Effector CD4-positive, alpha-beta T cell (primary cell): ENCODE measurements at regions not wholly inside any gene's neighbourhood (a gene's known extent, or its start where the extent isn't known, plus 50 kb on each side); places are given as distances from the start of the nearest gene placed in this dataset.

Source experiments
- DNase-seq: peaks from one replicate; pipeline ENCODE4 v3.0.0-alpha.2; 2020

DNA sequence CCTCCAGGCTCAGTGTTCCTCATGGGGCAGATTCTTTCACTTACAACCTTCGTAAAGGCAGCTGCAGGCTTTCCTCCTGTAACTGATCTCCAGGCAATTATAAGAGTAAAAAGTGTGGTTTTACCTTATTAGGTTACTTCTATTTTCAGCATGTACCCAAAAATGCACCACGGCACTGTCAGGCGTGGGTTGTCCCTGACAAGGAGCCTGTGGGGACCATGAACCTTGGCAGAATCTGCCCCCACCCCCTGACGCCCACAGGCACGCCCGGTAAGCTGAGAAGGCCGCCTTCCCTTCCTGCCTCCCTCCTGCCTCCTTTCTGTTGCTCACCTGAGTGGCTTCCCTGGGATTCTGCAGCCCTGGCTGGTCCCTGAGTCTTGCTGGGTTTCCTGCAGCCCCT is 1383.3 kb downstream of the TBC1D22A start:
- no peak for DNase-seq

- DNase-seq = no peak
Measured at GRCh38 chr22:48144318-48144717, 1381.9 kb downstream of the TBC1D22A start.

- no peak for DNase-seq
Measured at GRCh38 chr22:48143856-48144255, 1381.4 kb downstream of the TBC1D22A start.

DNA sequence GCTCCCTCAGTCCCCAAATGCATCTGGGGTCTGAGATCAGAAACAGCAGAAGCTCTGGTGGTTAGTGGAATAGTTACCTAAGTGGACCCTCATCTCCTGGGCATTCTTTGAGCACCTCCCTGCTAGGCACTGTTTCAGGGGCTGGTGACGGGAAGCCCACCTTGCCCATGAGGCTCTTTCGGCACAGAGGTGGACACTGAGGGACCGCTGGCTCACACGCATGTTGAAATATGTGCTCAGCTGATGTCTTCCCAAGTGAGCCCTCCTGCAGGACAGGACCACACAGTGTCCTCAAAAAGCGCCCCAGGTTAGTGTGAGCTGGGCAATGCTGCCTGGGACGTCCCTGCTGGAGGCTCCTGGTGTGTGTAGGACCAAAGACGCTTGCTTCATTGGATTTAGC is 1379.9 kb downstream of the TBC1D22A start:
- no peak for DNase-seq

DNA sequence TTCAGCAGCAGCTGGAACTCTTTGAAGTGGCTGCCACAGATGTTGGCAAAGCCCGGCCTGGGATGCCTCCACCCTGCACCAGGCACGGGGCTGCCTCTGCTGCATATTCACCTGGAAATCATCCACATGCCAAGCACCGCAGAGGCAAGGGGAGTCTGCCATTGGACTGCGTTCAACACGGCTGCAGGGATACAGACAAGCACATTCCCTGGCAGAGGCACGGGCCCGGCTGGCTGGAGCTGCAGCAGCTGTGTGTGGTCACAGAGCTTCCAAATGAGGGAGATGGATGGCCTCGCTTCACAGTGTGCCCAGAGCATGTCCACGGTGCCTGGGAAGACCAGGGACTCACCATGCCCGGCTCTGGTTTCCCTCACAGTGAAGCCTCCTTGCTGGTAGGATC is 1378.9 kb downstream of the TBC1D22A start:
- no peak for DNase-seq

- DNase-seq = no peak
Measured at GRCh38 chr22:48140261-48140813, 1377.9 kb downstream of the TBC1D22A start.

DNA sequence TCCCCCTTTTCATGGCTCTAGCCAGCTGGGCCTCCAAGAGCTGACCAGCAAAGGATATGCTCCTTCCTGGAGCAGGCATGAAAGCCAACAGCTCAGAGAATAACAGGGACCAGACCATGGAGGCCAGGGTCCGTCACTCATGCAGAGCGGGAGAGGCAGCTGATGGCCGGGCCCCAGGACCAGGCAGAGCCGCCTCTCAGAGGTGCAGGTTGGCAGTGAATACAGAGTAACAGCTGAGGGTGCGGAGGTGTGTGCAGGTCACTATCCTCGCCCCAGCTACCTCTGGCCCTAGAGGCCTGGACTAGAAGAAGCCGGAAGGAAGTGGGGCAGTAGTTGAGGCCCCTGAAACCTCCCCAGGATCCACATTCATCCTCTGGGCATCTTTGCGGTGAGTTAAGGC is 1377.3 kb downstream of the TBC1D22A start:
- DNase-seq = no peak

GRCh38 chr22:48138855-48139254 is 1376.4 kb downstream of the TBC1D22A start:
- no peak for DNase-seq

- DNase-seq = no peak
Measured at GRCh38 chr22:48138427-48138826, 1376.0 kb downstream of the TBC1D22A start.

- DNase-seq = no peak
Measured at GRCh38 chr22:48137640-48138039, 1375.2 kb downstream of the TBC1D22A start.

DNA sequence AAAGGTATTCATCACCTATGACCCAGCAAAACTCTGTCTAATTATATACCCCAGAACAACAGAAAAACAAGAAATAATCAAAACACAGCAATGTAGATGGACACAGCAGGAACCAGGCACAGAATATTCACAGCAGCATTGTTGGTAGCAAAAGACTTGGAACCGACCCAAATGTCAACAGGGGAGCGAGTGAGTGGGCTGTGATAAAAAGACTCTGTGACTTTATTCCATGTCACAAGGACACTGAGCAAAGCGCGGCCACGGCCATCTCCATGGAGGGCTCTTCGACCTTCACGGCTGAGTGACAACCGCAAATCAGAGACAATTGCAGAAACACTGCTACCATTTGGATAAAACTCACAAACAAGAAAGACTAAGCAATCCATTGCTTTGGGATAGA is 1373.1 kb downstream of the TBC1D22A start:
- DNase-seq = no peak

DNA sequence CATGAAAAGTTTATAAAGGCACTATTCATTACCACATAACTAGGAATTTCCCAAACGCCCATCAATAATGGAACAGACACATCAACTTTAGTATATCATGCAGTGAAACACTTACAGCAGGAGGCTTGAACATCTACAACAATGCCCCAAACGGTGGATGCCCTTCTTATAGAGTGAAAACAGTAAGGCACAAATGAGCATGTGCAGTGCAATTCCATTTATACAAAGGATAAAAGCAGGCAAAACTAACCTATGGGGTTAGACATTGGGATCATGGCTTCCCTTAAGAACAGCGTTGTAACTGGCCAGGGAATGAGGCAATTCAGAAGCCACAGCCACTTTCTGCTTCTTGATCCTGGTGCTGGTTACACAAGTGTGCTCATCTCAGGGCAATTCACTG is 1363.0 kb downstream of the TBC1D22A start:
- no peak for DNase-seq

DNA sequence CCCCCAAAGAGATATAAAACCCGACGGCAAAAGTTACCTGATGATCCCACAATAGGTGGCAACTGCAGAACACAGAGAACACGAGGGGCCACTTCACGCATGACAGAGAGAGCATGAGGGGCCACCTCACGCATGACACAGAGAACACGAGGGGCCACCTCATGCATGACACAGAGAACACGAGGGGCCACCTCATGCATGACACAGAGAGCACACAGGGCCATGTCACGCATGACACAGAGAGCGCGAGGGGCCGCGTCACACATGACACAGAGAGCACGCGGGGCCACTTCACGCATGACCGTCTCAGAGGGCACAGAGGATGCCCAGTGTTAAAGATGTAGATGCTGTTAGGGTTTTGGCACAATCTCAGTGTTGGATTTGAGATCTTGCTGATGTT is 1359.5 kb downstream of the TBC1D22A start:
- no peak for DNase-seq

- no peak for DNase-seq
Measured at GRCh38 chr22:48118654-48119053, 1356.2 kb downstream of the TBC1D22A start.

GRCh38 chr22:48116871-48117270 is 1354.4 kb downstream of the TBC1D22A start:
- DNase-seq = no peak

GRCh38 chr22:48112687-48113521 is 1350.5 kb downstream of the TBC1D22A start:
- no peak for DNase-seq

GRCh38 chr22:48106715-48107259 is 1344.3 kb downstream of the TBC1D22A start:
- DNase-seq = no peak

DNA sequence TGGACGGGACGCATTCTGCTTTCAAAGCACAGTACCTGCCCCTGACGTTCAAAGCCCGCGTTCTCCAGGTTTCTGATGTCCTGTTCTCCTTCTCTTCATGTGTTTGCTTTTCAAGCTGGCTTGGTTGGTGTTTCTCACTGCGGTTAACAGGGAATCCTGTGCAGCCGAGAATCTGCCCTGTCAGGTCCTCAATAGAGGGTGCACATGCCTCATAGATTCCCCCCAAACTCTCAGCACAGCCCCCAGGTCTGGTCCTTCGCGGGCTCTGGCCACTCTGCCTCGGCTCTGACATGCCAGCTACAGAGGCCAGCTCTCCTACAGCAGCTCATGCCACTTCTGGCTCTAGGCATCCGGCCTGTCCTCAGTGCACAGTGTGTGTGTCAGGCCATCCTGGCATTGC is 1343.8 kb downstream of the TBC1D22A start:
- DNase-seq = no peak

- no peak for DNase-seq
Measured at GRCh38 chr22:48105259-48105658, 1342.8 kb downstream of the TBC1D22A start.

- no peak for DNase-seq
Measured at GRCh38 chr22:48104766-48105165, 1342.3 kb downstream of the TBC1D22A start.

DNA sequence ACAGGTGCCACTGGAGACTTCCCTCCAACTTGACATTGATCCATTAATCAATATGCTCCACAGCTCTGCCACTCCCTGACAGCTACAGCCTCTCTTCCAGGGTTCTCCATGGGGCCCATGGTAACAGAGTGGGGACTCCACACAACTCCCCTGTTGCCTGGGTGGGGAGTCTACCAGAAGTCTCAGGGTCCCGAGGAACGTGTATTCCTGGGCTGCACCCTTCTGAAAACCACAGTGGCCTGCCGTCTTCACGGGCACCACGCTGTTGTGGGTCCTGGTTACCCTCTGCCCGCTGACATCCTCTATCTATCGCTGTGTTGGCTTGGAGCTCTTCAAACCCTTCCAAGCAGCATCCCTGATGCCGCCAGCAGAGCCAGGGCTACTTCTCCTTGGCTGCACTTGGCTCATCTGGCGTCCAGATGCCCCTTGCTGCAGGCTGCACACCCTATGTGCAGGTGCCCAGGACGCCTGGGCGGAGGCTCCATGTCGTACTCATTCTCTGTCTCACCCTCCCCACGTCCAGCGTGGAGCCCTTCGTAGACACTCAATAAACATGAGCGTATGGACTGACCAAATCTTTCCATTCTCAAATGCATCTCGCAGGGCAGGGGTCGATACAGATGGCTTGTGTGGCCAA is 1341.8 kb downstream of the TBC1D22A start:
- DNase-seq = no peak

DNA sequence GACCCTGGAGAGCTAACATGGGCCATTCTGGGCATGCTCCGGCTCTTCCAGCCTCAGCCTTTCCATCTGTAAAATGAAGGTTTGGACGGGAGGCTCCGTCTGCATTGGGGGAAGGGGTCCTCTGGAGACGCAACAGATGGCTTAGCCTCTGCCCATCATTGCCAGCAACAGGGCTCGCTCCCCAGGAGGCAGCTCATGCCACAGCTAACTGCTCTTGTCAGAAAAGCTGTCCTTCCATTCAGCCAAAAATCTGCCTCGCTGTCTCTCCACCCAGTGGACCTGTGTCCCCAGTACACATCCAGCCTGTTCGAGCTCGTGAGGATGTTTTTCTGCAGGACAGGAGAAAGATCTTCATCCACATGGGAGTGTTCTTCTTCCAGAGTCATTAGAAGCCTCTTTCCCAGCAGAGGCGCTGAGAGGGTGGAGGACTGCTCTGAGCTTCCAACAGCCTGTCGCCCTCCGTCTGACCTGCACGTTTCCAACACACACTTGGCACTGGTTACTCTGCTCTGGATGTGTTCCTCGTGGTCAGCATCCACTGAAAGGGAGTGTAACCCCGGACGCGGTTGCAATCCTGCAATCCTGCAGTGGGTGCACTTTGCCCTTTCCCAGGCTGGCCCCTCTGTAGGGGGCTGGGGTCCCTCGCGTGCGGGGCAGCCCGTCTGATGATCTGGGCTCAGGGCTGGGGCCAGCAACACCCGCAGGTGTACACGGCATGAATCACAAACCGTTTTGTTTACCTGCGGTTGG is 1340.9 kb downstream of the TBC1D22A start:
- no peak for DNase-seq

GRCh38 chr22:48102581-48102980 is 1340.1 kb downstream of the TBC1D22A start:
- no peak for DNase-seq
